Uterus (tissue), 2 donors: ENCODE measurements at regions not wholly inside any gene's neighbourhood (a gene's known extent, or its start where the extent isn't known, plus 50 kb on each side); places are given as distances from the start of the nearest gene placed in this dataset.

Source experiments
- CTCF ChIP-seq, 4 experiments: fragments of 200-600 bp in 2 of 4; fragments of 450-650 bp in 2 of 4; sonication (generic) in 2 of 4; IDR thresholded peaks; one replicate each; pipeline ENCODE4 v1.5.1; 2016 to 2019; ENCODE audit warnings: antibody characterized with exemption in 4 of 4, mild to moderate bottlenecking in 2 of 4, moderate library complexity in 1 of 4
- POLR2A ChIP-seq, 2 donors: fragments of 450-650 bp; IDR thresholded peaks; one replicate each; pipeline ENCODE4 v1.6.1; 2016; ENCODE audit warnings: antibody characterized with exemption in 2 of 2, mild to moderate bottlenecking in 1 of 2, moderate library complexity in 1 of 2

GRCh38 chr7:36019538-36019937 lies 133.5 kb upstream of the EEPD1 start:
- TF ChIP-seq CTCF (IDR thresholded peaks at IDR 0.05): no peak
- TF ChIP-seq POLR2A (IDR thresholded peaks at IDR 0.05): no peak
